NT2/D1 (cell line): ENCODE measurements at regions not wholly inside any gene's neighbourhood (a gene's known extent, or its start where the extent isn't known, plus 50 kb on each side); places are given as distances from the start of the nearest gene placed in this dataset.

Experiments
- SUZ12 ChIP-seq: IDR thresholded peaks from 2 replicates; pipeline ENCODE4 v1.6.1; 2011; ENCODE audit not compliant: insufficient read length, insufficient read depth; ENCODE audit errors: extremely low read depth
- YY1 ChIP-seq: IDR thresholded peaks from 2 replicates; pipeline ENCODE4 v1.6.1; 2011; ENCODE audit not compliant: insufficient read length, insufficient read depth
- ZNF274 ChIP-seq: IDR thresholded peaks from 2 replicates; pipeline ENCODE4 v1.6.1; 2011; ENCODE audit warnings: mild to moderate bottlenecking, low read depth, low read length

- TF ChIP-seq YY1, result no peak
- no peak for TF ChIP-seq ZNF274
- no peak for TF ChIP-seq SUZ12
These were observed 249.3 kb upstream of the TCERG1L start for GRCh38 chr10:131560706-131561355.
